NCI-H146 treated with DMSO at 0.1 percent for 48 hours (cell line): ENCODE measurements at regions not wholly inside any gene's neighbourhood (a gene's known extent, or its start where the extent isn't known, plus 50 kb on each side); places are given as distances from the start of the nearest gene placed in this dataset.
"Not testable (repeated sequence)": the region's sequence is repeated elsewhere in the genome, so short reads cannot be mapped to it uniquely, and the experiment has no call there.

ENCODE experiments used
- DNase-seq: peaks from one replicate; lab custom pipeline; 2025; ENCODE audit not compliant: unreplicated experiment; lab: John Stamatoyannopoulos, UW

DNA sequence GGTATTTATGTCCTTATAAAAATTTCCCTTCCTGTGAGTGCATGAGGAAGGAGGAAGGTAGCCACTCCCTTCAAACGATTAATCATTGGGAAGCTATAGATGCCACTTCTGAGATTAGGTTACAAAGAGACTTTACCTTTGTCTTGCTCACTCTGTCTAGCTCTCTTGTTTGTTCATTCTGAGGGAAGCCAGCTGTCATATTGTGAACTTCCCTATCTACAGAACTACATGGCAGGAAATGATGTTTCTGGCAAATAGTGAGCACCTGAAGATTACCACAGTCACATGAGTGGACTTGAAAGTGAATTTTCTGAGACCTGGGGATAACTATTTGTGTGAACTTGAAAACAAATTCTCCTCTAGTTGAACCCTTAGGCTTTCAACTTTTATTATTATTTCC lies 776.8 kb downstream of the CCDC85A start:
- DNase-seq = no peak

DNA sequence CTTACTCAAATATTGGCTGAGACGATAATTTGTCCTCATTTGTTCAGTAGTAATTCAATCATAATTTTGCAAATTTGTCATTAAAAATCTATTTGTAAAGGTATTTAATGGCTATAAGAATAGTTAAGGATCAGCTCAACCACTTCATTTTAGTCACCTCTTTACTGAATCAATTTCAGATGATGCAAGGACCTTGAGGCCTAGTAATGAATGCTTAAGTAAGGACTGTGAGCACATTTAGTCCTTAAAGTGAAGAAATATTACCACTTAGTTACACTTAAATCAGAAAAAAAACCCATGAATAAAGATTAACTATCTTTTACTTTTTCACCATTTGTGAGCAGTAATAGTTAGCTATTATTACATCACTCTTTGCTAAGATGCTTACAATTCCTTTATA lies 778.9 kb downstream of the CCDC85A start:
- no peak for DNase-seq

DNA sequence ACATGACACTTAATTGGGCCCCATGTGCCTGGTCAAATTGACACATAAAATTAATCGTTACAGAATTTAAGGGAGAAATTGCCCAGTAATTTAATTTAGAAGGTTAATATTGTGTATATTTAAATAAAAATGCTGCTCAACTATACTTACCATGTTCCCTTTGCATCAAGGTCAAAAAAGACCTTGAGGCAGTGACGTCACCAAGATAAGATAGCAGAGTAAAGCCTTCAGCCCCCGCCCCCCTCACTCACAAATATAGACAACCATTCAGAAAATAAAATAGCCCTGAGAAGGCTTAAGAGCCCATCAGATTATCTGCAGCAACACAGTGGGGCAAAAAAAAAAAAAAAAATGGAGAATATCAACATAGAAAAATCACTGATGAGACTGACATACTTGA lies 785.7 kb downstream of the CCDC85A start:
- DNase-seq = no peak

DNA sequence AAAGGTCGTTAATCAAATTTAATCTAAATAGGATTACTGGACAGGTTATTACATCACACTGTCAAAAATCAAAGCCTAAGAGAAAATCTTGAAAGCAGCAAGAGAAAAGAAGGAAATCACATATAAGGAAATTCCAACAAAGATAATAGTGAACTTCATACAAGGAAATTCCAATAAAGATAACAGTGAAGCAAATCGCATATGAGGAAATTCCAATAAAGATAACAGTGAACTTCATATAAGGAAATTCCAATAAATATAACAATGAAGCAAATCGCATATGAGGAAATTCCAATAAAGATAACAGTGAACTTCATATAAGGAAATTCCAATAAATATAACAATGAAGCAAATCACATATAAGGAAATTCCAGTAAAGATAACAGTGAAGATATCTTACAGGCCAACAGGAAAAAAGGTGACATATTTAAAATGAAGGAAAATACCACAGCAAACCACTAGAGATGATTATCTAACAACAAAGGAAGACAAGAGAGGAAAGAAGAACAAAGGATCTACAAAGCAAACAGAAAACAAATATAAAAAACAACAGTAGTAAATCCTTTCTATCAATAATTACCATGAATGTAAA lies 787.7 kb downstream of the CCDC85A start:
- DNase-seq = no peak

DNA sequence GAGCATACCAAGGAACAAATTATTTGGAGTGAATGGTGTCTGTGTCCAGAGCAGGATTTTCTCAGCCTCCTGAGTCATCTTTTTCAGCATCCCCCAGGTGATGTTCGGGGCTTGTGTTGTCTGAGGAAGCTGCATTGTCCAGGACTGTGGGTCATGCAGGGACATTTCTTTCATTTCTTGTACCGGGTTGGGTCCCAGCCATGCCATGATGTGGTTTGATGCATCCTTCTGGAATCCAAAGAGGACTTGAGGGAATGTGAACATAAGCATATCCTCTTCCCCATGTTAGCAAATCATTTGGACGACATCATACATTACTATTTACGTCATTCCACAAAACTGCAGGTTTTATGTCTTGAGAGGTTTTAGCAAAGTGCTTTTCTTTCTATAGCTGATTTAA lies 797.8 kb downstream of the CCDC85A start:
- DNase-seq = no peak

DNA sequence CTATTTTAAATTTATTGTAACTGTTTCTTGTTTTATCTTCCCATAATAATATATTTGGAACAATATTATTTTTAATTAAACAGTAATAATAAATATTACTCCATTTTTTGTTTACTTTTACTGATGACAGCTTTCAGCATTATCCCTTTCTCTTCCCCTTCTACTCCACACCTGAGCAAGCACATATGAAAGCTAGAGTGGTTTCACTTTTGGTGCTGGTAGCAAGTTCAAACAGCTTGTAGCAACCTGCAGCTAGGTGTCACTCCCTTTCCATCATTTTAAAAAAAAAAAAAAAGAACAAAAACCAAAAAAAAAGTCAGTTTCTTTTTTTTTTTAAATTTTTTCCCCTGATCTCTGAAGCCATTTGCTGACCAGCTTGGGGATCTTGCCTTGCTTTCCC lies 801.8 kb downstream of the CCDC85A start:
- DNase-seq = no peak

DNA sequence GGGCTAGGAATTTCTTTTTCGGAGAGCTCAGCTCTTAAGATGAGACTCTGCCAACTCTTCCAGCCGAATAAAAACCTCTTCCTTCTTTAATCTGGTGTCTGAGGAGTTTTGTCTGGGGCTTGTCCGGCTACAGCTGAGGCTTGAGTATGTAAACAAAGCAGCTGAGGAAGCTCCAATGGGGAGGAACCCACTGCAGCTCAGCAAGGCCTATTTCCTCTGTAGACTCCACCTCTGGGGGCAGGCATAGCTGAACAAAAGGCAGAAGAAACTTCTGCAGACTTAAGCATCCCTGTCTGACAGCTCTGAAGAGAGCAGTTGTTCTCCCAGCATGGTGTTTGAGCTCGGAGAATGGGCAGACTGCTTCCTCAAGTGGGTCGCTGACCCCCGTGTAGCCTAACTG lies 838.7 kb downstream of the CCDC85A start:
- DNase-seq = no peak

DNA sequence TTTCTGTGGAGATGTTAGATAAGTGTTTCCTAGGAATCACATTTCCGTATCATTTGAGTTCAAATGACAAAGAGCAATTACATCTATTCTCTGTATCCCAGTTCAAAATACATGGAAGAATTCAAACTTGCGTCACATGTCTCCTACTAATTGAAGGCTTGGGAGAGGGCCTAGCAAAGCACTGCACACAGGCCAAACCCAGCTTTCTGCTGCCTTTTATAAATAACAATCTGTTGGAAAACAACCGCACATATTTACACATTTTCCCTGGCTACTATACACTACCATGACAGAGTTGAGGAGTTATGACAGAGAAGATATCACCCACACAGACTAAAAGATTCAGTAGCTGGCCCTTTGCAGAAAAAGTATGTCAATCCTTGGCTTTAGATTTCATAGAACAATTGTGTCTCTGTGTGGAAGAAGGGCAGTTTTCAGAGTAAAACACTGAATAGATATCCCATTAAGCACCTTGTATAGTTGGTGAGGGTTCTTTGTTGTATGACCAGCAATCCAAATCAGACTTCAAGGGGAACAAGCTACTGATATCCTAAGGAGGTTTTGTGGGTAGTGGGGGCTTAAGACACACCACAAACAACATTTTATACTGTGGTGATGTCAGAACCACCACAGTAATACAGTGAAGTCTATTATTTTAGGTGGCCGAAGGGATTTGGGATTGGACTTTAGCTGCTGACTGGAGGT lies 861.3 kb downstream of the CCDC85A start:
- DNase-seq = no peak

DNA sequence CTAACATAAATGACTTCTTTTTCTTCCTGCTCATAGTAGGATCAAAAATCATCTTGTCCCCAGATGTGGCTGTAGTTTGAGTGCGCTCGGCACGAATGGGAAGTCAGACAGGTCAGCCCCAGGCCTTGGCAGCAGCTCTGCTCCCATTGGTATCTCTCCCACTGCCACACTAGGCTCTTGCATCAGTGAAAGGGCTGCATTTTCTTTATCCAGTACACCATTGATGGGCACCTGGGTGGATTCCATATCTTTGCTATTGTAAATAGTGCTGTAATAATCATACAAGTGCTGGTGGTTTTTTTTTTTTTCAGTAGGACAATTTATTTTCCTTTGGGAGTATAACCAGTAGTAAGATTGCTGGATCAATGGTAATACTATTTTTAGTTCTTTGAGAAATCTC lies 865.5 kb downstream of the CCDC85A start:
- DNase-seq = no peak

DNA sequence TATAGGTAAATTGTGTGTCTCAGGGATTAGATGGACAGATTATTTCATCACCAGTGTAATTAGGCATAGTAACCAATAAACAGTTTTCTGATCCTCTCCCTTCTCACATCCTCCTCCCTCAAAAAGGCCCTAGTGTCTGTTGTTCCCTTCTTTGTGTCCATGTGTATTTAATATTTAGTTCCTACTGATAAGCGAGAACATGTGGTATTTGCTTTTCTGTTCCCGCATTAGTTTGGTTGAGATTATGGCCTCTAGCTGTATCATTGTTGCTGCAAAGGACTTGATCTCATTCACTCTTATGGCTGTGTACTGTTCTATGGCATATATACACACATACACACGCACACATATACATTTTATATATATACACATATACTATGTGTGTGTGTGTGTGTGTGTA lies 866.2 kb downstream of the CCDC85A start:
- no peak for DNase-seq

DNA sequence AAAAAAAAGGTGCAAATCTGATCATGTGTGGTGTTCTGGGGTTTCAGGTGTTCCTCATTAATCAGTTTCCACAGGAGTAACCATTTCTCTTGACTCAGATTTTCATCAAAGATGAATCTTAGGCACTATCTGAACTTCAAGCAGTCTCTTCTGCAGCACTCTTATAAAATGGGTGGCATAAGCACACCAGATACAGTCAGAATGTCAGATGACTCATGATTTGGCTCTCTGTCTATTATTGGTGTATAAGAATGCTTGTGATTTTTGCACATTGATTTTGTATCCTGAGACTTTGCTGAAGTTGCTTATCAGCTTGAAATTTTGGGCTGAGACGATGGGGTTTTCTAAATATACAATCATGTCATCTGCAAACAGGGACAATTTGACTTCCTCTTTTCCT lies 882.5 kb downstream of the CCDC85A start:
- not testable (repeated sequence) for DNase-seq

DNA sequence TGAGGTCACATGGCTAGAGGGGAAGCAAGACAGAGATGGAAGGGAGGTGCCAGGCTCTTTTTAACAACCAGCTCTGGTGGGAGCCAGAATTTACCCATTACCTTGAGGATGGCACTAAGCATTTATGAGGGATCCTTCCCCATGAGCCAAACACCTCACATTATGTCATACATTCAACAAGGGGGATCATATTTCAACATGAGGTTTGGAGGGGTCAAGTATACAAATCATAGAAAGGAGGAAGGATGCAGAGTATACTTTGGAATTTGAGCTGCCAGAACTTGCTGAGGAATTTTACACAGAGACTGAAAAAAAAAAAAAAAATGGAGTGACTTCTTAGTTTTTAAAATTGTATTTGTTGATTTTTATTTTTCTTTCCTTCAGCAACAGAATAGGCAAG lies 891.4 kb downstream of the CCDC85A start:
- DNase-seq = no peak

DNA sequence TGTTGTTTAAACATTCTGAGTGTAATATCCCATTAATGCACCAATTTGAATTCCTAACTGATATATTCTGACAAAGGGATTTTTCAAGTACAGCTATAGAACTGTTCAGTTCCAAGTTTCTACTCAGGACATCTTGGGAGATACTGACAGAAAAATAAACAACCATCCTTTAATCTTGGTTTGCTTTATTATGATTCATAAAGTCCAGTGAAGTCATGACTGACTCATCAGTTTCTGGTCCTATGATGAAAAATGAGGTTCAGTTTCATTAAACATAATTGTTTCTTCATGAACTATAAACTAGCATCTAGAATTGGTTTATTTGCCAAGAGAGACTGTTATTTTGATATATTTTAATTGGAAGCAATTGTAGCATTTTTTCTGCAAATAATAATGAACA lies 896.2 kb downstream of the CCDC85A start:
- DNase-seq = no peak

DNA sequence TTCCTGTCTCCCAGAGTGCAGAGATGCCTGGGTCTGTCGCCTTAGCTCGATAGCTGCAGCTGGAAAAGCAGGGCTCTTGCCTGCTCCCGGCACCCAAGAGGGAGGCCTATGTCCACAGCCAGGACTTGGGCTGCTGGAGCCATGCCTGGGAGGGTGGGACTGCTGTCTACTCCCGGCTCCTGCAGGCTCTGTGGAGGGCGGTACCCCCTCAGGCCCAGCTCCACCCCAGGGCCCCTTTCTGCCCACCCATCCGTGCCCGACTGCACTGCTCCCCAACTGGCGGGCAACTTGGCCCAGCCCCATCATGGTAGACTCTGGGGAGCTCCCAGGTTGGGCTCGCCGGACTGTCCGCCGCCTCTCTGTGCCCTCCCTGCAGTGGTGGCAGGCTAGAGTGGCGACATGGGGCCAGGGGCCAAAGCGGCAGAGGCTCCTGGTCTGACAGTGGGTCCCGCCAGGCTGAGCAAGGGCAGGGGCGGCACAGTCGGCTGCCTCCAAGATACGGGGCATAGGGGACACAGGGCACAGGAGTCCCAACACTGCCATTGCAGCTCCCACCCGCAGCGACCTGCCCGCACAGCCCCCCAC lies 901.0 kb downstream of the CCDC85A start:
- no peak for DNase-seq

DNA sequence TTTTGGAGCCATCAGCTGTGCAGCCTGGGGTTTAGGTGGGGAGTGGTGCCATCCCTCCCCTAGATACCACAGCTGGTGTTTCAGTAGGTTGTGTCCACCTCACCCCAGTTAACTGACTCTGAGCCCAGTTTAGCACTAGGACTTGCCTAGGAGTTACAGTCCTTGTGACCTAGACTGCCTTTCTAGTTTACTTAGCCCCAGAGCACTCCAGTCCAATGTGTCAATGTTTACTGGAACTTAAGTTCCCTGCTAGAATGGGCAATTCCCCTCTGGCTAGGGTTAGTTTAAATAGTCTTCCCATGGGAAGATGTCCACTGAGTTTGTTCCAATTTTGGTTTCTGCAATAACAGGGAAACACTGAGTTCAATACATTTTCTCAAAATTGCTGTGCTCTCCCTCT lies 909.2 kb downstream of the CCDC85A start:
- no peak for DNase-seq

DNA sequence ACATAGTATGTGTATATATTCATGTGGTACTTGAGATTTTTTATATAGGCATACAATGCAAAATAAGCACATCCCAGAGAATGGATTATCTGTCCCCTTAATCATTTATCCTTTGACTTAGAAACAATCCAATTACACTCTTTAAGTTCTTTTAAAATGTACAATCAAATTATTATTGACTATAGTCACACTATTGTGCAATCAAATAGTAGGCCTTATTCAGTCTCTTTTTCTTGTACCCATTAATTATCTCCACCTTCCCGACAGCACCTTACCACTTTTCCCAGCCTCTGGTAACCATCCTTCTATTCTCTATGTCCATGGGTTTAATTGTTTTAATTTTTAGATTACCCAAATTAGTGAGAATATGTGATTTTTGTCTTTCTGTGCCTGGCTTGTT lies 914.1 kb downstream of the CCDC85A start:
- no peak for DNase-seq

DNA sequence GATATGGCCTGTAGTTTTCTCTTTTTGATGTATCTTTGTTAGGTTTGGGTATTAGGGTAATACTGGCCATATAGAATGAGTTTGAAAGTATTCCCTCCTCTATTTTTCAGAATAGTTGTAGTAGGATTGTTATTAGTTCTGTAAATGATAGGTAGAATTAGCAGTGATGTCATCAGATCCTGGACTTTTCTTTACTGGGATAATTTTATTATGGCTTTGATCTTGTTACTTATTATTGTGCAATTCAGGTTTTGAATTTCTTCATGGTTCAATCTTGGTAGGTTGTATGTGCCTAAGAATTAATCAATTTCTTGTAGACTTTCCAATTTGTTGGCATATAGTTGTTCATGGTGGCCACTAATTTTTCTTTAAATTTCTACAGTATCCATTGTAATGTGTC lies 916.6 kb downstream of the CCDC85A start:
- no peak for DNase-seq

DNA sequence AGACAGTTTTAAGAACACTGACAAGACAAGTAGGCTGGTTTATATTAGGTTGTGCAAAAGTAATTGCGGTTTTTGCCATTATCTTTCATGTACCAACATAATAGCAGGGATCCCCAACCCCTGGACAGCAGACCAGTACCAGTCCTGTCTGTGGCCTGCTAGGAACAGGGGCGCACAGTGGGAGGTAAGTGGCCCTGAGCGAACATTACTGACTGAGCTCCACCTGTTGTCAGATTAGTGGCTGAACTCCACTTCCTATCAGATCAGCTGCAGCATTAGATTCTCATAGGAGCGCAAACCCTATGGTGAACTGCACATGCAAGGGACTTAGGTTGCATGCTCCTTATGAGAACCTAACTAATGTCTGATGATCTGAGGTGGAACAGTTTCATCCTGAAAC lies 921.9 kb downstream of the CCDC85A start:
- peak; percentile 40 for DNase-seq

DNA sequence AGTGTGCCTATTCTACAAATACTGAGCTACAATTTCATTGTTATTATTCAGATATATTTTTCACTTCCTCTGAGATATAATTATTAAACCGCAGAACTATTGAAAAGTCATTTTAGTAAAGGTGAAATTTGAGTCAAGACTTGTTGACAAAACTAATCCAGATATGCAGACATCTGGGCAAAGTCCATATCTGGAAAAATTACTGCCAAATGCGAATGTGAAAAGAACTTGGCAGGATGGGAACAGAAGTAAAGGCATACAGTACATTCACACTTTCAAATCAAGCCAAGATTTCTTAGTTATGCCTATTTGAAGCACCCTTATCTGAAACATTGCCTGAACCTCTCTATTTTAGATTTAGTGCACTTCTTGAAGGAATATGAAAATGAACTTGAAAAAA lies 923.6 kb downstream of the CCDC85A start:
- DNase-seq = peak; percentile 6

DNA sequence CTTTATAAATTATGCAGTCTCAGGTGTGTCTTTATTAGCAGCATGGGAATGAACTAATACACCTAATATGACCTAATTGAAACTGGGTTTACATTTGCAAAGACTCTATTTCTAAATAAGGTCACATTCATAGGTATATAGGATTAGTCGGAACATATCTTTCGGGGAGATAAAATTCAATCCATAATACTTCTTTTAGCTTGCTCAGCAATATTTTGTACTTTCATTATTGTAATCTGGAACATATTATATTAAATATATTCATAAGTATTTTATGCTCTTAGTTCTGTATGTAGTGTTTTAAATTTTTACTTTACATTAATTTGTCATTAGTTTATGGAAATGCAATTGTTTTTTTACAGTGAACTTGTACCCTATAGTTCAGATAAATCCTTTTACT lies 927.7 kb downstream of the CCDC85A start:
- no peak for DNase-seq

DNA sequence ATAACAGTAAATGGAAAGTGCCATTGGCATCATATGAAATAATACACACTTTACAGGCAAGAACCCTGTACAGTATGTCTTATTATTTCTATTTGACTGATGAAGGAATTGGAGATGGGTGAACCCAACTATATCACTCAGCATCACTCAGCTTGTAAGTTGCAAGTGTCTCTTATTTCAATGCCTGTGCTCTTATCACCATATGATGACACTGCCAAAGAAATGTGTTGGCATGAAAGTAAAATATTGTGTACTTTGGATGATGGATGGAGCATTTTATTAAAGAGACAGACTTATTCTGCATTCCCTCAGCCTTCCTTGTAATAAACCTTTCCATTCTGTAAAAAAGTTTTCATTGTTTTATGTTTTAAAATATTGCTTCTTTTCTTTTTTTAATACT lies 927.5 kb upstream of the VRK2 start:
- DNase-seq = no peak

DNA sequence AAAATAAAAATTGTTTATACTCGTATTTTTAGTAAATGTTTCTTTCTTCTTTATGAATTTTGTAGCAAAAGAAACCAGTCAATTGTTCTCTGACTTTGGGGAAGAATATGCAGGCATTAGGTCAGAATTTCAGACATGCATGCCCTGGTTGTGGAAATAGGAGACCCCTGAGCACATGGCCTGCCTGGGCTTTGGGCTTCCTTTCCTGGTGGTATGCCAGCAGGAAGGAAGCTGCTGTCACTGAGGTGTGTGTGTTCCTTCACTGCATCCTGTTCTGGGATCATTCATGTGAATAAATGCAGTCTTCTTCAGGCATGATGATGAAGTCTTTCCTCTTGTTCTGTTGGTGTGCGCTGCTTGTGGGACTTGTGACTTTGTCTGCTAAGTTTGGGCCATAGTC lies 920.2 kb upstream of the VRK2 start:
- no peak for DNase-seq

DNA sequence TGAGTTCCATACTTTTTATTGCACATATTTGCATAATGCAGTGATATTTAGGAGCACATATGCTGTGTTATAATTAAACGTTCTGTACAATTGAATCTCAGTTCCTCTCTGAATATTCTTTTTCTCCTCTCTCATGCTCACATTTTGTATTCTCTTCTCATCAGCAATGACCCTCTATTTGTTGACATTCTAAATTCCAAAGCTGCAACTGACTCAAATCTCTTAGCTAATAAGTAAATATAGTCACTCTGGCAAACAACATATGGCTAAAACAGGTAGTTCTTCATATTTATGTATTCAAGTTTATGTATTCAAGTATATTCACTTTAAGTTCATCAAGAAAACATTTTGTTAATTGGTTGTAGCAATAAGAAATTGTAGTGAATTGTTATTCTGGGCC lies 907.4 kb upstream of the VRK2 start:
- no peak for DNase-seq
